ENCODE measurements at regions not wholly inside any gene's neighbourhood (a gene's known extent, or its start where the extent isn't known, plus 50 kb on each side); places are given as distances from the start of the nearest gene placed in this dataset.
"Not testable (repeated sequence)": the region's sequence is repeated elsewhere in the genome, so short reads cannot be mapped to it uniquely, and the experiment has no call there.

- TF ChIP-seq CTCF, POLR2A, EP300, POLR2AphosphoS5 (IDR thresholded peaks at IDR 0.05): not testable (repeated sequence)
Measured at GRCh38 chr18:14450637-14451009, 92.8 kb downstream of the POTEC start.
